Adrenal gland (tissue), 9 donors: ENCODE measurements at regions not wholly inside any gene's neighbourhood (a gene's known extent, or its start where the extent isn't known, plus 50 kb on each side); places are given as distances from the start of the nearest gene placed in this dataset.

Experiments
- DNase-seq, 7 donors: peaks; one replicate each; pipeline ENCODE4 v3.0.0-alpha.2; 2019 to 2020
- H3K27ac ChIP-seq, 5 donors: fragments of 200-600 bp; sonication (generic) in 4 of 5; 1 replicate in 3 of 5; 2 replicates in 2 of 5; pipeline versions ENCODE4 v1.5.1 to v1.8.0; 2016 to 2020; ENCODE audit warnings: mild to moderate bottlenecking in 1 of 5
- H3K27me3 ChIP-seq: fragments of 200-600 bp; 2 replicates; pipeline ENCODE4 v1.8.0; 2021
- H3K36me3 ChIP-seq, 2 donors: fragments of 200-600 bp; replicated peaks in 1 of 2; 1 replicate in 1 of 2; 2 replicates in 1 of 2; pipeline versions ENCODE4 v1.5.1 to v1.8.0; 2018 to 2022
- H3K4me1 ChIP-seq, 2 donors: fragments of 200-600 bp; replicated peaks in 1 of 2; 1 replicate in 1 of 2; 2 replicates in 1 of 2; pipeline versions ENCODE4 v1.5.1 to v1.8.0; 2018 to 2021
- H3K4me3 ChIP-seq, 4 donors: fragments of 200-600 bp; sonication (generic) in 3 of 4; one replicate each; pipeline ENCODE4 v1.5.1; 2016 to 2018
- H3K9me3 ChIP-seq, 3 donors: fragments of 200-600 bp; sonication (generic) in 1 of 3; replicated peaks in 1 of 3; 1 replicate in 2 of 3; 2 replicates in 1 of 3; pipeline versions ENCODE4 v1.5.1 to v1.8.0; 2016 to 2021
- CTCF ChIP-seq, 6 experiments: fragments of 450-650 bp in 4 of 6; fragments of 200-600 bp in 2 of 6; sonication (generic) in 1 of 6; IDR thresholded peaks; 1 replicate in 5 of 6; 2 replicates in 1 of 6; pipeline versions ENCODE4 v1.5.1 to v1.8.0; 2016 to 2021; ENCODE audit warnings: antibody characterized with exemption in 6 of 6, mild to moderate bottlenecking in 2 of 6, moderate library complexity in 1 of 6
- POLR2A ChIP-seq, 2 donors: fragments of 450-650 bp; IDR thresholded peaks; one replicate each; pipeline ENCODE4 v1.6.1; 2017; ENCODE audit warnings: antibody characterized with exemption in 2 of 2, mild to moderate bottlenecking in 2 of 2, moderate library complexity in 1 of 2
- WGBS, 4 donors: extraction: QIAGEN DNeasy Blood & Tissue Kit in 2 of 4; methylation state at CpG; one replicate each; pipeline versions ENCODE4 v1.1.5 to v1.1.7; 2013 to 2017; 5-methylcytosine and 5-hydroxymethylcytosine counted together
- intact Hi-C, 2 donors: fragments of 100-400 bp; cut with DNase I; formaldehyde crosslinking; loops; one replicate each; pipeline versions ENCODE4 v1.14.1 to v1.15.0; 2022 to 2023
- donor health status: healthy with polysubstance abuse.
- donor health status: Bipolar disorder and iron deficiency.
- donor health status: DM: yes; HTN: yes; CAD: no.
- donor health status: DM: no; HTN: no; CAD: no.
- donor health status: DM: no; HTN: no; CAD: no.

DNA sequence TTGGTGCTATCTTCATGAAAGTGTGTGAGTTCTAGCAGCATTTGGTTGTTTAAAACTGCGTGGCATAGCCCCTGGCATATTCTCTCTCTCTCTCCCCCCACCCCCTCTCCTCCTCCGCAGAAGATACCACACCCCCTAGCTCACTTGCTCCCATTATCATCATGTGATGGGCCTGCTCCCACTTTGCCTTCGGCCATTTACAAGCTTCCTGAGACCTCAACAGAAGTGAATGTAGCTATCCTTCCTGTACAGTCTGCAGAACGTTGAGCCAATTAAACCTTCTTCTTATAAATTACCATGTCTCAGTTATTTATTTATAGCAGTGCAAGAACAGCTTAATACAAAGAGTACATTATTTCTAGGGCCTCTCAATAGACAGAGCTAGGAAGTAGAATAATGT lies 1032.5 kb upstream of the CADM2 start:
- TF ChIP-seq CTCF (IDR thresholded peaks at IDR 0.05), result no peak
- TF ChIP-seq POLR2A (IDR thresholded peaks at IDR 0.05), result no peak
- DNase-seq, result no peak
- Histone ChIP-seq H3K27ac (no peak overlapping the region), H3K27me3 (no peaks in the 10 kb centered on the region), H3K4me3 (no peak overlapping the region), H3K9me3 (peaks cover 0 to 8% (median 0%) of the 10 kb centered on the region in 3 donors), H3K36me3 (no peaks in the 10 kb centered on the region), H3K4me1 (no peaks in the 10 kb centered on the region)
- intact Hi-C loops, result no loop called here
- 65 to 84% (median 80%) methylated on average over 4 of the region's 4 CpGs for WGBS, 4 donors

DNA sequence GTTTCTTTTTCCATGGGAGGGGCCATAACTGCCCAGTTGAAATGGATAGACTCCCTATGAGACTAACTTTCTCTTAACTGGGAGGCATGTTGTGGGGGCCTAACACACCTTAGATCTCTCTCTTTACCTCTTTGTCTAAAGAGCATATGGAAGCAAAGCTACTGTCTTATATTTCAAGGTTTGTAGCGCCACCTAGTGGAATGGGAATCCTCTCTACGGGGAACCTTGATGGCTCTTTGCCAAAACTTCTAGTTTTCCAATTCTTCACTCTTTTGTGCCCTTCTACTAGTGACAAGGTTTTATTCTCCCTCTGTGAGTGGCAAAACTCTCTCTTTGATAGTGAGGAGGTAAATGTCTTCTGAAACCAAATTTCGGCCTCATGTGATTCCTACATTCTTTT lies 1030.4 kb upstream of the CADM2 start:
- peak in 2 of 7 donors; percentile 10 to 23 for DNase-seq
- Histone ChIP-seq H3K4me1 (no peaks in the 10 kb centered on the region), H3K27ac (no peak overlapping the region), H3K4me3 (no peak overlapping the region), H3K27me3 (no peaks in the 10 kb centered on the region), H3K9me3 (peaks cover 0 to 8% (median 0%) of the 10 kb centered on the region in 3 donors), H3K36me3 (no peaks in the 10 kb centered on the region)
- WGBS, 4 donors, result 51 to 66% (median 59%) methylated on average over 3 of the region's 3 CpGs
- intact Hi-C loops, result no loop called here
- TF ChIP-seq POLR2A (IDR thresholded peaks at IDR 0.05) (no peak), CTCF (IDR thresholded peaks at IDR 0.05) (peak in 1 of 6 experiments; percentile 12)

- Histone ChIP-seq H3K9me3 (peaks cover 0 to 8% (median 0%) of the 10 kb centered on the region in 3 donors), H3K27ac (no peak overlapping the region), H3K27me3 (no peaks in the 10 kb centered on the region), H3K36me3 (no peaks in the 10 kb centered on the region), H3K4me1 (no peaks in the 10 kb centered on the region), H3K4me3 (no peak overlapping the region)
- no peak for TF ChIP-seq POLR2A (IDR thresholded peaks at IDR 0.05)
- TF ChIP-seq CTCF (IDR thresholded peaks at IDR 0.05), result no peak
- intact Hi-C loops, result no loop called here
- WGBS, 4 donors, result 79 to 89% (median 81%) methylated on average over 2 of the region's 2 CpGs
- no peak for DNase-seq
These were observed 1029.9 kb upstream of the CADM2 start for GRCh38 chr3:83928903-83929302.

DNA sequence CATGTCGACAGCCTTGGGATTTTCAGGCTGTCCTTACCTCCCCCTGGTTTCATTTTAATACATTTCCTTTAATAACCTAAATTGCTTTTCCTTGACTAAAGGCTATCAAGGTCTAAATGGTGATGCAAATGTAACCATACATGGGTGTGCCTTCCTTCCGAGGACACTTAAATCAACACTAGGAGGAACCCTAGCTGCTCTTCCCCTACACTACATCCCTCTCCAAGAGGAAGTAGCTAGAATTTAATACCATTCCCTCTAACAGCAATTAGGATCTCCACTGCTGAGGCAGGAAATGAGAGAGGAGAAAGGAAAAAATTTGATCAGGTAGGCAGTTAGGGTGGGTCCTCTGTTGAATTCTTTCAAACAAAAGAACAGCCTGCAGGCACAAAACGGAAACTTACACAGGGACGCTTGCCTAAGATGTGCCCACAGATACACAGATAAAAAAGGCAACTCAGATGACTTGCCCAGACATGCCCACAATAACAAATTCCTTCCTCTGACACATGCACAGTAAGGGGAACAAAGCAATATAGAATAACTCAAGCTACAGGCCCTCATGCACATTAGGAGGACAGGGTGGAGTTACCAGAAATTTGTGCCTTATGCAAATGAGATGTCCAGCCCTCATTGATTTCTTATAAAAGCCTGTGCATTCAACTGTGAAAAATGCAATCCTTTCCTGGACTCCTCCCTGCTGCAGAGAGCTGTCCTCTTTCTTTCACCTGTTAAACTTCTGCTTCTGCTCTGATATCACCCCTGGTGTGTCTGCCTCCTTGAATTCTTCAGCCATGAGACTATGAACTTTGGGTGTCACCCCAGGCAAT lies 1024.4 kb upstream of the CADM2 start:
- Histone ChIP-seq H3K27me3 (no peaks in the 10 kb centered on the region), H3K4me1 (no peaks in the 10 kb centered on the region), H3K4me3 (no peak overlapping the region), H3K27ac (no peak overlapping the region), H3K9me3 (no peaks in the 10 kb centered on the region), H3K36me3 (no peaks in the 10 kb centered on the region)
- 66 to 75% (median 70%) methylated on average over 4 of the region's 4 CpGs for WGBS, 4 donors
- intact Hi-C loops, result no loop called here
- no peak for DNase-seq
- TF ChIP-seq CTCF (IDR thresholded peaks at IDR 0.05) (no peak), POLR2A (IDR thresholded peaks at IDR 0.05) (no peak)
